Suprapubic skin (tissue), 4 donors: ENCODE measurements at regions not wholly inside any gene's neighbourhood (a gene's known extent, or its start where the extent isn't known, plus 50 kb on each side); places are given as distances from the start of the nearest gene placed in this dataset.
A peak's percentile ranks its signal among the peaks of the same experiment; 100 is the strongest.

ENCODE experiments used
- DNase-seq, 2 donors: peaks; one replicate each; pipeline ENCODE4 v3.0.0-alpha.2; 2019; ENCODE audit warnings: low spot score in 2 of 2
- H3K27ac ChIP-seq: fragments of 200-600 bp; sonication (generic); one replicate; pipeline ENCODE4 v1.5.1; 2019
- H3K27me3 ChIP-seq: fragments of 200-600 bp; sonication (generic); one replicate; pipeline ENCODE4 v1.5.1; 2019
- H3K36me3 ChIP-seq: fragments of 200-600 bp; sonication (generic); one replicate; pipeline ENCODE4 v1.5.1; 2019
- H3K4me1 ChIP-seq: fragments of 200-600 bp; sonication (generic); one replicate; pipeline ENCODE4 v1.5.1; 2019
- H3K4me3 ChIP-seq: fragments of 200-600 bp; sonication (generic); one replicate; pipeline ENCODE4 v1.5.1; 2019; ENCODE audit warnings: mild to moderate bottlenecking
- H3K9me3 ChIP-seq: fragments of 200-600 bp; sonication (generic); one replicate; pipeline ENCODE4 v1.5.1; 2019
- EP300 ChIP-seq: sonication (generic); formaldehyde crosslinking; IDR thresholded peaks from one replicate; pipeline ENCODE4 v1.6.1; 2017; ENCODE audit warnings: antibody characterized with exemption
- POLR2A ChIP-seq, 2 donors: fragments of 450-650 bp; IDR thresholded peaks; one replicate each; pipeline ENCODE4 v1.6.1; 2017; ENCODE audit warnings: antibody characterized with exemption in 2 of 2, mild to moderate bottlenecking in 2 of 2, moderate library complexity in 2 of 2
- POLR2AphosphoS5 ChIP-seq, 3 donors: sonication (generic); formaldehyde crosslinking; IDR thresholded peaks; one replicate each; pipeline ENCODE4 v1.6.1; 2017; ENCODE audit warnings: antibody characterized with exemption in 3 of 3
- WGBS: methylation state at CpG from one replicate; pipeline ENCODE4 v1.1.5; 2018; 5-methylcytosine and 5-hydroxymethylcytosine counted together
- TF ChIP-seq, protein P1 (sequence below), 2 donors: fragments of 200-600 bp in 1 of 2; fragments of 450-650 bp in 1 of 2; sonication (generic) in 1 of 2; IDR thresholded peaks; one replicate each; pipeline ENCODE4 v1.5.1; 2016 to 2019; ENCODE audit warnings: antibody characterized with exemption in 2 of 2, mild to moderate bottlenecking in 1 of 2, moderate library complexity in 1 of 2

GRCh38 chr3:176193032-176193730, 1004.1 kb downstream of the TBL1XR1 start:
- TF ChIP-seq POLR2A (IDR thresholded peaks at IDR 0.05), result no peak
- TF ChIP-seq EP300, result no peak
- TF ChIP-seq, protein P1, sequence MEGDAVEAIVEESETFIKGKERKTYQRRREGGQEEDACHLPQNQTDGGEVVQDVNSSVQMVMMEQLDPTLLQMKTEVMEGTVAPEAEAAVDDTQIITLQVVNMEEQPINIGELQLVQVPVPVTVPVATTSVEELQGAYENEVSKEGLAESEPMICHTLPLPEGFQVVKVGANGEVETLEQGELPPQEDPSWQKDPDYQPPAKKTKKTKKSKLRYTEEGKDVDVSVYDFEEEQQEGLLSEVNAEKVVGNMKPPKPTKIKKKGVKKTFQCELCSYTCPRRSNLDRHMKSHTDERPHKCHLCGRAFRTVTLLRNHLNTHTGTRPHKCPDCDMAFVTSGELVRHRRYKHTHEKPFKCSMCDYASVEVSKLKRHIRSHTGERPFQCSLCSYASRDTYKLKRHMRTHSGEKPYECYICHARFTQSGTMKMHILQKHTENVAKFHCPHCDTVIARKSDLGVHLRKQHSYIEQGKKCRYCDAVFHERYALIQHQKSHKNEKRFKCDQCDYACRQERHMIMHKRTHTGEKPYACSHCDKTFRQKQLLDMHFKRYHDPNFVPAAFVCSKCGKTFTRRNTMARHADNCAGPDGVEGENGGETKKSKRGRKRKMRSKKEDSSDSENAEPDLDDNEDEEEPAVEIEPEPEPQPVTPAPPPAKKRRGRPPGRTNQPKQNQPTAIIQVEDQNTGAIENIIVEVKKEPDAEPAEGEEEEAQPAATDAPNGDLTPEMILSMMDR (IDR thresholded peaks at IDR 0.05), result no peak
- no peak for TF ChIP-seq POLR2AphosphoS5 (IDR thresholded peaks at IDR 0.05)
- peaks cover 13% of the 10 kb centered on the region for H3K9me3 ChIP-seq

GRCh38 chr3:176190755-176191154, 1006.5 kb downstream of the TBL1XR1 start:
- H3K4me3 ChIP-seq, result no peak overlapping the region
- DNase-seq, result no peak
- H3K9me3 ChIP-seq, result no peaks in the 10 kb centered on the region
- no peaks in the 10 kb centered on the region for H3K36me3 ChIP-seq
- TF ChIP-seq POLR2AphosphoS5 (IDR thresholded peaks at IDR 0.05) (no peak), EP300 (no peak), POLR2A (IDR thresholded peaks at IDR 0.05) (no peak)
- TF ChIP-seq, protein P1 (IDR thresholded peaks at IDR 0.05), result no peak
- no peaks in the 10 kb centered on the region for H3K27me3 ChIP-seq
- H3K27ac ChIP-seq, result no peak overlapping the region
- H3K4me1 ChIP-seq, result no peaks in the 10 kb centered on the region

More at GRCh38 chr3:176193032-176193730, 1004.1 kb downstream of the TBL1XR1 start:
- H3K27ac ChIP-seq, result no peak overlapping the region
- no peaks in the 10 kb centered on the region for H3K27me3 ChIP-seq
- DNase-seq, result no peak
- H3K4me1 ChIP-seq, result no peaks in the 10 kb centered on the region
- H3K4me3 ChIP-seq, result no peak overlapping the region
- no peaks in the 10 kb centered on the region for H3K36me3 ChIP-seq

- H3K27me3 ChIP-seq, result no peaks in the 10 kb centered on the region
- no peaks in the 10 kb centered on the region for H3K9me3 ChIP-seq
- no peaks in the 10 kb centered on the region for H3K4me1 ChIP-seq
- TF ChIP-seq POLR2A (IDR thresholded peaks at IDR 0.05), result no peak
- no peak for TF ChIP-seq EP300
- TF ChIP-seq, protein P1 (IDR thresholded peaks at IDR 0.05), result no peak
- TF ChIP-seq POLR2AphosphoS5 (IDR thresholded peaks at IDR 0.05), result no peak
- H3K27ac ChIP-seq, result no peak overlapping the region
- no peak for DNase-seq
- no peak overlapping the region for H3K4me3 ChIP-seq
- WGBS, result 0% methylated on average over 1 of the region's 1 CpG
- H3K36me3 ChIP-seq, result no peaks in the 10 kb centered on the region
Measured at GRCh38 chr3:176183181-176183580, 1014.1 kb downstream of the TBL1XR1 start.

GRCh38 chr3:176174060-176174459, 1023.2 kb downstream of the TBL1XR1 start:
- no peak overlapping the region for H3K4me3 ChIP-seq
- H3K9me3 ChIP-seq, result no peaks in the 10 kb centered on the region
- WGBS, result 63% methylated on average over 6 of the region's 6 CpGs
- no peak overlapping the region for H3K27ac ChIP-seq
- H3K27me3 ChIP-seq, result no peaks in the 10 kb centered on the region
- H3K36me3 ChIP-seq, result no peaks in the 10 kb centered on the region
- TF ChIP-seq POLR2A (IDR thresholded peaks at IDR 0.05) (no peak), EP300 (no peak), POLR2AphosphoS5 (IDR thresholded peaks at IDR 0.05) (no peak)
- TF ChIP-seq, protein P1 (IDR thresholded peaks at IDR 0.05), result no peak
- H3K4me1 ChIP-seq, result no peaks in the 10 kb centered on the region
- DNase-seq, result no peak

DNA sequence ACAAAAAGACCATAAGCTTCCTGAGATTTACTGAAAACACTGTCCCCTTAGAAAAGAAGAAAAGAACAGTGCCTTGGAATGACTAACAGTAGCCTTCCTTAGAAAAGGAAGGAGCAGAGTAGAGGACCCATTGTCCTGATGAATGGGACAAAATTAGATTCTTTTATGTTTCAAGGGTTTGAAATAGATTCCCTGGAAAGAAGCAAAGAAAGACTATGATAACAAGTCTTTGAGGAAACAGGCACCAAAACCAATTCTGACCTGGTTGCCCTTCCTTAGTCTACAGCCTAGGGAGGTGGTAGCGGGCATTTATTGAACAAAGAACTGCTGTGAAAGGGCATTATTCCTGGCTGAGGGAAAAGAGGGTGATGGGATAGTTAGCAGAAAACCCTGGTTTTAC, 1024.8 kb downstream of the TBL1XR1 start:
- Histone ChIP-seq H3K9me3 (no peaks in the 10 kb centered on the region), H3K4me3 (no peak overlapping the region), H3K27me3 (no peaks in the 10 kb centered on the region), H3K27ac (no peak overlapping the region), H3K4me1 (peaks cover 3% of the 10 kb centered on the region), H3K36me3 (no peaks in the 10 kb centered on the region)
- TF ChIP-seq POLR2A (IDR thresholded peaks at IDR 0.05) (no peak), POLR2AphosphoS5 (IDR thresholded peaks at IDR 0.05) (no peak)
- WGBS, result 100% methylated on average over 1 of the region's 1 CpG
- DNase-seq, result no peak

- Histone ChIP-seq H3K27ac (peak overlapping the region; percentile 34), H3K4me1 (peaks cover 12% of the 10 kb centered on the region), H3K36me3 (no peaks in the 10 kb centered on the region), H3K27me3 (no peaks in the 10 kb centered on the region), H3K9me3 (no peaks in the 10 kb centered on the region), H3K4me3 (no peak overlapping the region)
- DNase-seq, result no peak
- TF ChIP-seq EP300 (no peak), POLR2A (IDR thresholded peaks at IDR 0.05) (no peak), POLR2AphosphoS5 (IDR thresholded peaks at IDR 0.05) (no peak)
- TF ChIP-seq, protein P1 (IDR thresholded peaks at IDR 0.05), result no peak
- WGBS, result 25% methylated on average over 2 of the region's 2 CpGs
Measured at GRCh38 chr3:176167272-176167671, 1030.0 kb downstream of the TBL1XR1 start.
